H1 (cell line): ENCODE measurements at regions not wholly inside any gene's neighbourhood (a gene's known extent, or its start where the extent isn't known, plus 50 kb on each side); places are given as distances from the start of the nearest gene placed in this dataset.

Experiments
- CHD2 ChIP-seq: IDR thresholded peaks from 2 replicates; pipeline ENCODE4 v1.6.1; 2012; ENCODE audit warnings: low read length, improper control_type of control experiment
- JUN ChIP-seq: IDR thresholded peaks from 2 replicates; pipeline ENCODE4 v1.6.1; 2011; ENCODE audit warnings: low read depth, mild to moderate bottlenecking, improper control_type of control experiment, low read length
- SIRT6 ChIP-seq: IDR thresholded peaks from one replicate; pipeline ENCODE4 v1.7.1; 2012; ENCODE audit warnings: low read length, inconsistent platforms

GRCh38 chr6:14444295-14444972 lies 326.9 kb downstream of the CD83 start (continued):
- TF ChIP-seq SIRT6 (no peak), CHD2 (no peak), JUN (no peak)
- TF ChIP-seq, all 59 proteins: peak for 0
